OCI-LY7 (cell line): ENCODE measurements at regions not wholly inside any gene's neighbourhood (a gene's known extent, or its start where the extent isn't known, plus 50 kb on each side); places are given as distances from the start of the nearest gene placed in this dataset.

ENCODE experiments used
- BruUV-seq: library from RNA; stranded (reverse); fragments of 400-500 nt; replicated peaks from 2 replicates; lab custom pipeline; 2021; lab: Mats Ljungman, UMichigan
- CTCF ChIA-PET: fragments of 300-600 bp; sonication (Branson Sonifier 250); formaldehyde crosslinking; loops from one replicate; lab custom pipeline; 2022; ENCODE audit warnings: antibody characterized with exemption; ENCODE audit not compliant: unreplicated experiment; lab: Charles Lee
- POLR2A ChIA-PET: fragments of 300-600 bp; sonication (Branson Sonifier 250); formaldehyde crosslinking; loops from one replicate; lab custom pipeline; 2022; ENCODE audit warnings: antibody characterized with exemption; lab: Charles Lee
- DNase-seq: peaks from one replicate; pipeline ENCODE4 v3.0.0-alpha.2; 2015; ENCODE audit warnings: low spot score
- H2AFZ ChIP-seq: fragments of 200-600 bp; sonication (generic), shearing (Covaris generic); 2 replicates; pipeline ENCODE4 v1.6.1; 2014; ENCODE audit warnings: mild to moderate bottlenecking, antibody characterized with exemption, low read length, moderate library complexity
- H3K27ac ChIP-seq: fragments of 200-600 bp; sonication (generic); 2 replicates; pipeline ENCODE4 v1.5.1; 2014; ENCODE audit warnings: mixed run types, low read depth, mild to moderate bottlenecking, moderate library complexity, low read length, inconsistent platforms; ENCODE audit not compliant: poor library complexity, severe bottlenecking
- H3K36me3 ChIP-seq: fragments of 200-600 bp; sonication (generic); 2 replicates; pipeline ENCODE4 v1.6.1; 2014; ENCODE audit warnings: mild to moderate bottlenecking, antibody characterized with exemption, low read length, moderate library complexity, mixed read lengths; ENCODE audit not compliant: insufficient read depth
- H3K4me1 ChIP-seq: fragments of 200-600 bp; sonication (generic); 2 replicates; pipeline ENCODE4 v1.5.1; 2014; ENCODE audit warnings: mild to moderate bottlenecking, low read length; ENCODE audit not compliant: insufficient read depth, poor library complexity, severe bottlenecking
- H3K4me2 ChIP-seq: fragments of 200-600 bp; sonication (generic); 2 replicates; pipeline ENCODE4 v1.6.1; 2014; ENCODE audit warnings: mild to moderate bottlenecking, low read length
- H3K4me3 ChIP-seq: fragments of 200-600 bp; sonication (generic); 2 replicates; pipeline ENCODE4 v1.5.1; 2014; ENCODE audit warnings: mild to moderate bottlenecking, low read depth, low read length; ENCODE audit not compliant: poor library complexity, severe bottlenecking
- H3K79me2 ChIP-seq: fragments of 200-600 bp; sonication (generic); 2 replicates; pipeline ENCODE4 v1.6.1; 2016; ENCODE audit warnings: low read depth, mild to moderate bottlenecking, low read length, moderate library complexity, mixed read lengths; ENCODE audit not compliant: insufficient read depth
- H3K9me2 ChIP-seq: fragments of 200-600 bp; sonication (generic); 2 replicates; pipeline ENCODE4 v1.6.1; 2016; ENCODE audit warnings: mild to moderate bottlenecking, low read length, mixed read lengths; ENCODE audit not compliant: insufficient read depth
- H3K9me3 ChIP-seq: fragments of 200-600 bp; sonication (generic); 2 replicates; pipeline ENCODE4 v1.6.1; 2014; ENCODE audit warnings: mild to moderate bottlenecking, mixed run types, low read length, mixed read lengths
- H4K20me1 ChIP-seq: fragments of 200-600 bp; sonication (generic); 2 replicates; pipeline ENCODE4 v1.6.1; 2014; ENCODE audit warnings: mild to moderate bottlenecking, antibody characterized with exemption, low read length, moderate library complexity, mixed read lengths; ENCODE audit not compliant: insufficient read depth
- EZH2phosphoT487 ChIP-seq: fragments of 200-600 bp; sonication (generic); IDR thresholded peaks from 2 replicates; pipeline ENCODE4 v1.6.1; 2018; ENCODE audit warnings: low read depth, borderline replicate concordance, mild to moderate bottlenecking, mixed run types, antibody characterized with exemption, low read length, moderate library complexity, mixed read lengths
- intact Hi-C: fragments of 100-400 bp; cut with micrococcal nuclease; formaldehyde crosslinking; loops from one replicate; pipeline ENCODE4 v1.10.0; 2022; ENCODE audit not compliant: unreplicated experiment
- TF ChIP-seq, protein P1 (sequence below): fragments of 200-600 bp; sonication (generic); conservative IDR thresholded peaks from 2 replicates; pipeline ENCODE4 v1.5.1; 2014; ENCODE audit warnings: mild to moderate bottlenecking, antibody characterized with exemption, low read length, moderate library complexity, mixed read lengths

DNA sequence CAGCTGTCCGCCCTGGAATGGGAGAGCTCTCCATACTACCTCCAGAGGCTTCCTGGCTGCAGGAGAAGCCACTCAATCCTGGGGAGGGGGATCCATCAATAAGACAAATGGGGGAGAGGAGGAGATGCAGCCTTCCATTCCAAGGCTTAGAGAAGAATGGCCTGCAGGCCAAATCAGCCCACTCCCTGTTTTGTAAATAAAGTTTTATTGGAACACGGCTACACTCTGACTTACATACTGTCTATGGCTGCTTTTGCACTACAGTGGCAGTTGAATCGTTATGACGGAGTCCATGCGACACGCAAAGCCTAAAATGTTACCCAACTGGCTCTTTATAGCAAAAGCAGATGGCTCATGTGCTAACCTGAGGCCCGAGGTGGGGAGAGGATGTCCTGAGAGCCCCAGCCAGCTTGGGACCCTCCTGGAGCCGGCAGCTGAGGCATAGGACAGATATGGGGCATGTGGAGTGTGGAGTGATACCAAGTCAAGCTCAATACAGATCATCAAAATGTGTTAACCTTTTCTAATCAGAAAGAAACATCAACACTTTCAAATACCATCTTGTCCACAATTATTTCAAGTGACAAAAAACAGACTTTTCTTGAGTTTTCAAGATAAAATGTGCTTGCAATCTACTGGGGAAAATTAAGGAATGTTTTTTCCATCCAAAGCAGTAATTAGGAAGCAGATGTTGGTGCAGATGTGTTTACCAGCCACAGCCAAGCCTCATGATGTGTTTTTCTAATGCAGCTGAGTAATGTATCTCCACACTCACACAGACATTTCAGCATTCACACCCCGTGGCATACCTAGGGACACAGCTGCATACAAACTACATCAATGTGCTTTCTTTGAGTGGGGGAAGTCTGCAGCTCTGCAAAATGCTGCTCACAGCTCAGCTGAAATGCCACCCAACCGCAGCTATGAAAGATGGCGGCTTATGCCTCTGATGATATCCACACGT, 181.6 kb downstream of the SHANK2 start:
- CTCF ChIA-PET: no interaction called here

DNA sequence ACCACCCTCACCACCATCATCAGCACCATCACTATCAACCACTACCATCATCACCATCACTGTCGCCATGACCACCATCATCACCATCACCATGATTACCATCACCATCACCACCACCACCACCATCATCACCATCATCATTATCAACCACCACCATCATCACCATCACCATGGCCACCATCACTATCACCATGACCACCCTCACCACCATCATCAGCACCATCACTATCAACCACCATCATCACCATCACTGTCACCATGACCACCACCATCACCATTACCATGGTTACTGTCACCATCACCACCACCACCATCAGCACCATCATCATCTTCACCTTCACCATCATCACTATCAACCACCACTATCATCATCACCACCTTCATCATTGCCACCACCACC, 183.4 kb downstream of the SHANK2 start:
- Histone ChIP-seq H3K4me3 (no peak overlapping the region), H3K36me3 (no peaks in the 10 kb centered on the region), H3K4me2 (no peak overlapping the region), H3K27ac (no peak overlapping the region), H3K9me3 (no peaks in the 10 kb centered on the region), H4K20me1 (no peaks in the 10 kb centered on the region), H3K4me1 (no peaks in the 10 kb centered on the region), H3K79me2 (no peaks in the 10 kb centered on the region), H2AFZ (no peak overlapping the region), H3K9me2 (no peaks in the 10 kb centered on the region)
- TF ChIP-seq EZH2phosphoT487: no peak
- TF ChIP-seq, protein P1, sequence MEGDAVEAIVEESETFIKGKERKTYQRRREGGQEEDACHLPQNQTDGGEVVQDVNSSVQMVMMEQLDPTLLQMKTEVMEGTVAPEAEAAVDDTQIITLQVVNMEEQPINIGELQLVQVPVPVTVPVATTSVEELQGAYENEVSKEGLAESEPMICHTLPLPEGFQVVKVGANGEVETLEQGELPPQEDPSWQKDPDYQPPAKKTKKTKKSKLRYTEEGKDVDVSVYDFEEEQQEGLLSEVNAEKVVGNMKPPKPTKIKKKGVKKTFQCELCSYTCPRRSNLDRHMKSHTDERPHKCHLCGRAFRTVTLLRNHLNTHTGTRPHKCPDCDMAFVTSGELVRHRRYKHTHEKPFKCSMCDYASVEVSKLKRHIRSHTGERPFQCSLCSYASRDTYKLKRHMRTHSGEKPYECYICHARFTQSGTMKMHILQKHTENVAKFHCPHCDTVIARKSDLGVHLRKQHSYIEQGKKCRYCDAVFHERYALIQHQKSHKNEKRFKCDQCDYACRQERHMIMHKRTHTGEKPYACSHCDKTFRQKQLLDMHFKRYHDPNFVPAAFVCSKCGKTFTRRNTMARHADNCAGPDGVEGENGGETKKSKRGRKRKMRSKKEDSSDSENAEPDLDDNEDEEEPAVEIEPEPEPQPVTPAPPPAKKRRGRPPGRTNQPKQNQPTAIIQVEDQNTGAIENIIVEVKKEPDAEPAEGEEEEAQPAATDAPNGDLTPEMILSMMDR: no peak
- DNase-seq: no peak
- POLR2A ChIA-PET: no interaction called here
- no TSS peak for BruUV-seq
- intact Hi-C loops: no loop called here
- CTCF ChIA-PET: interaction anchor here (0.6 kb wide), 1 partner anchor 355 kb away, joined by 4 read pairs; no protein-coding TSS in a partner anchor

More for the DNA sequence above, 181.6 kb downstream of the SHANK2 start:
- no peak overlapping the region for H3K27ac ChIP-seq
- no peaks in the 10 kb centered on the region for H3K9me3 ChIP-seq
- H4K20me1 ChIP-seq: no peaks in the 10 kb centered on the region
- no peak overlapping the region for H3K4me3 ChIP-seq
- no peaks in the 10 kb centered on the region for H3K36me3 ChIP-seq
- POLR2A ChIA-PET: no interaction called here
- intact Hi-C loops: no loop called here
- TF ChIP-seq, protein P1: no peak
- TF ChIP-seq EZH2phosphoT487: no peak
- H3K4me1 ChIP-seq: no peaks in the 10 kb centered on the region
- H3K4me2 ChIP-seq: no peak overlapping the region
- no peaks in the 10 kb centered on the region for H3K9me2 ChIP-seq
- no peak for DNase-seq
- BruUV-seq: no TSS peak
- no peak overlapping the region for H2AFZ ChIP-seq
- no peaks in the 10 kb centered on the region for H3K79me2 ChIP-seq

DNA sequence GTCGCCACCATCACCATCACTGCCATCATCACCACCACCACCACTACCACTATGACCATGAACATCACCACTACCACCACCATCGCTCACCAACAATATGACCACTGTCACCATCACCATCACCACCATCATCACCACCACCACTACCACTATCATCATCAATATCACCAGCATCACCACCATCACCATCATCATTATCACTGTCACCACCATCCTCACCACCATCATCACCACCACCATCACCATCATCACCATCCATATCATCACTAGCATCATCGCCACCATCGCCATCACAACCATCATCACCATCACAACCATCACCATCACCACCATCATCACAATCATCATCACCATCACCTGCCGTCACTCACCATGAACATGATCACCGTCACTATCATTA, 184.6 kb downstream of the SHANK2 start:
- H3K36me3 ChIP-seq: no peaks in the 10 kb centered on the region
- BruUV-seq: no TSS peak
- intact Hi-C loops: no loop called here
- H3K9me3 ChIP-seq: no peaks in the 10 kb centered on the region
- no peaks in the 10 kb centered on the region for H3K79me2 ChIP-seq
- H3K4me1 ChIP-seq: no peaks in the 10 kb centered on the region
- TF ChIP-seq EZH2phosphoT487: no peak
- TF ChIP-seq, protein P1: no peak
- DNase-seq: no peak
- H4K20me1 ChIP-seq: no peaks in the 10 kb centered on the region
- H3K4me2 ChIP-seq: no peak overlapping the region
- H3K27ac ChIP-seq: no peak overlapping the region
- ChIA-PET CTCF (no interaction called here), POLR2A (no interaction called here)
- no peak overlapping the region for H2AFZ ChIP-seq
- no peaks in the 10 kb centered on the region for H3K9me2 ChIP-seq
- no peak overlapping the region for H3K4me3 ChIP-seq
